ENCODE measurements at regions not wholly inside any gene's neighbourhood (a gene's known extent, or its start where the extent isn't known, plus 50 kb on each side); places are given as distances from the start of the nearest gene placed in this dataset.

DNA sequence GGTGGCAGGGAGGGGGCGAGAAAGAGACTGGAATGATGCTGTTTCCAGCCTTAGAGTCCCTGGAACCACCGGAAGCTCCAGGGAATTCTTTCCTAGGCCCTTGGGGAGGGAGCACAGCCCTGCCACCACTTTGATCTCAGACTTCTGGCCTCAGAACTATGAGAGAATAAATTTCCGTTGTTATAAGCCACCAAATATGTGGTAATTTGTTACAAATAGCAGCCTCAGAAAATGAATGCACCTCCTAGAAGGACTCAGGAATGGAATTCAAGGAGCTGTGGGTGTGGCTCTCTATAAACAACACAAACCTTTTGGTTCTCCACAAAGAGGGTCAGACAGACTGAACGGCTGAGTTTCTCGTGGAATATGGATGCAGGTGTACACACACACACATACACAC is 144.5 kb downstream of the ACKR3 start:
- no peak overlapping the region for H3K56ac ChIP-seq (replicated peaks; ENCODE audit: insufficient read length, low read depth, low read length)
- H3K18ac ChIP-seq (ENCODE audit: extremely low read depth, low read length) = no peak overlapping the region
- POLR2A ChIA-PET (ENCODE audit: partially characterized antibody) = no interaction called here
- no peak overlapping the region for H2BK12ac ChIP-seq (ENCODE audit: low read depth, low read length)
- no peak overlapping the region for H3K27ac ChIP-seq (ENCODE audit: low read depth, low read length)
- no peak overlapping the region for H3K4ac ChIP-seq (replicated peaks; ENCODE audit: insufficient read length, low read depth, low read length)
- no peak overlapping the region for H2BK15ac ChIP-seq (ENCODE audit: low read length)
- H3K9me3 ChIP-seq (ENCODE audit: insufficient read depth in 2 of 2, low read depth in 1 of 2, low read length in 1 of 2) = no peaks in the 10 kb centered on the region
- H3K27me3 ChIP-seq (replicated peaks in 1 of 4; ENCODE audit: control insufficient read depth in 3 of 4, extremely low read depth in 1 of 4, insufficient read depth in 3 of 4, low read length in 3 of 4) = no peaks in the 10 kb centered on the region
- H3K23me2 ChIP-seq (ENCODE audit: low read depth, low read length) = 0 out of 2 replicates have a peak, but pooled peaks cover 1% of the 10 kb centered on the region
- FAIRE-seq (no peak), DNase-seq (ENCODE audit: low read depth in 1 of 2, low spot score in 2 of 2) (no peak)
- H3K9ac ChIP-seq (replicated peaks in 1 of 4; ENCODE audit: extremely low read depth in 1 of 4, low read depth in 3 of 4, low read length in 3 of 4) = no peak overlapping the region
- no peak overlapping the region for H3K23ac ChIP-seq (ENCODE audit: insufficient read length)
- H3K36me3 ChIP-seq (ENCODE audit: control insufficient read depth in 2 of 4, insufficient read depth in 4 of 4, low read length in 3 of 4) = no peaks in the 10 kb centered on the region
- no peaks in the 10 kb centered on the region for H3K79me1 ChIP-seq (ENCODE audit: low read depth, low read length)
- no peak overlapping the region for H2BK5ac ChIP-seq (ENCODE audit: low read depth, low read length)
- no peak overlapping the region for H3K4me3 ChIP-seq (ENCODE audit: extremely low read depth in 1 of 4, insufficient read depth in 2 of 4, low read depth in 3 of 4, low read length in 4 of 4)
- H4K8ac ChIP-seq (ENCODE audit: extremely low read depth, insufficient read depth, low read length) = no peak overlapping the region
- no peak overlapping the region for H3K14ac ChIP-seq (ENCODE audit: insufficient read length)
- CTCF ChIA-PET (ENCODE audit: partially characterized antibody) = interaction anchor here (0.9 to 1.1 kb wide), 2 partner anchors 8 to 9 kb away, joined by 3 read pairs; no protein-coding TSS in a partner anchor
- H2BK120ac ChIP-seq (replicated peaks; ENCODE audit: low read depth, low read length) = no peak overlapping the region
- H4K91ac ChIP-seq (replicated peaks; ENCODE audit: insufficient read length, low read length) = no peak overlapping the region
- no peaks in the 10 kb centered on the region for H3K79me2 ChIP-seq (ENCODE audit: control insufficient read depth in 1 of 2, insufficient read depth in 2 of 2, low read length in 2 of 2)
- no peak overlapping the region for H3K4me2 ChIP-seq (ENCODE audit: insufficient read depth in 1 of 2, low read depth in 2 of 2, low read length in 2 of 2)
- H4K20me1 ChIP-seq (replicated peaks in 1 of 2; ENCODE audit: control insufficient read depth in 1 of 2, insufficient read depth in 2 of 2, low read length in 2 of 2) = no peaks in the 10 kb centered on the region
- no peak overlapping the region for H4K5ac ChIP-seq (ENCODE audit: insufficient read length, low read depth, low read length)
- WGBS, 2 experiments (ENCODE audit: extremely low coverage in 1 of 2, insufficient coverage in 1 of 2, insufficient read length in 1 of 2, insufficient replicate concordance in 2 of 2, low coverage in 1 of 2, low lambda C conversion rate in 2 of 2, missing lambda C conversion rate in 1 of 2) = 85% methylated on average over 5 of the region's 5 CpGs; no CpG with 5 or more reads in 1 of the 2 experiments
- H2BK20ac ChIP-seq (ENCODE audit: low read length) = no peak overlapping the region
- 0 out of 2 replicates have a peak overlapping the region, but pooled peaks have one; percentile 59 for H2AFZ ChIP-seq (ENCODE audit: low read length)
- H3K4me1 ChIP-seq (replicated peaks in 1 of 4; ENCODE audit: control insufficient read depth in 3 of 4, insufficient read depth in 4 of 4, low read length in 3 of 4) = no peaks in the 10 kb centered on the region
- no peak overlapping the region for H2AK5ac ChIP-seq (ENCODE audit: low read depth, low read length)
- TF ChIP-seq SP2 (IDR thresholded peaks at IDR 0.05; ENCODE audit: low read length) (no peak), SP1 (IDR thresholded peaks at IDR 0.05; ENCODE audit: low read depth, low read length) (no peak), SIN3A (conservative IDR thresholded peaks at IDR 0.05 in 1 of 2, IDR thresholded peaks at IDR 0.05 in 1 of 2; ENCODE audit: low read depth in 1 of 2, low read length in 2 of 2) (no peak), POLR2AphosphoS5 (IDR thresholded peaks at IDR 0.05; ENCODE audit: low read depth, low read length) (no peak), TAF1 (IDR thresholded peaks at IDR 0.05; ENCODE audit: low read depth, low read length) (no peak), RFX5 (IDR thresholded peaks at IDR 0.05; ENCODE audit: borderline replicate concordance, low read depth, low read length) (no peak), CBX8 (IDR thresholded peaks at IDR 0.05; ENCODE audit: borderline replicate concordance, low read depth, low read length) (no peak), NANOG (IDR thresholded peaks at IDR 0.05; ENCODE audit: insufficient read depth, low read depth, low read length, poor library complexity, severe bottlenecking) (no peak), PHF8 (conservative IDR thresholded peaks at IDR 0.05; ENCODE audit: low read depth, low read length) (no peak), GABPA (IDR thresholded peaks at IDR 0.05; ENCODE audit: borderline replicate concordance, insufficient read depth, low read length) (no peak), HDAC2 (IDR thresholded peaks at IDR 0.05; ENCODE audit: borderline replicate concordance in 1 of 2, low read depth in 2 of 2, low read length in 2 of 2) (no peak), CBX5 (IDR thresholded peaks at IDR 0.05; ENCODE audit: low read depth, low read length) (no peak), EZH2 (IDR thresholded peaks at IDR 0.05; ENCODE audit: low read depth, low read length, severe bottlenecking) (no peak)
- TF ChIP-seq, protein P1, sequence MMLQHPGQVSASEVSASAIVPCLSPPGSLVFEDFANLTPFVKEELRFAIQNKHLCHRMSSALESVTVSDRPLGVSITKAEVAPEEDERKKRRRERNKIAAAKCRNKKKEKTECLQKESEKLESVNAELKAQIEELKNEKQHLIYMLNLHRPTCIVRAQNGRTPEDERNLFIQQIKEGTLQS (IDR thresholded peaks at IDR 0.05; ENCODE audit: insufficient read depth, low read depth, low read length) = no peak

Data from H1 (cell line).